ACHN (cell line): ENCODE measurements at regions not wholly inside any gene's neighbourhood (a gene's known extent, or its start where the extent isn't known, plus 50 kb on each side); places are given as distances from the start of the nearest gene placed in this dataset.

Experiments
- DNase-seq: peaks from one replicate; pipeline ENCODE4 v3.0.0-alpha.2; 2015
- in situ Hi-C: cut with HindIII; loops from 2 replicates; pipeline ENCODE4 v1.10.0; 2017; ENCODE audit warnings: low sequenced_read_pairs, low pct_ligation_motif_present, low pct_unique_long_range_greater_than_20kb

DNA sequence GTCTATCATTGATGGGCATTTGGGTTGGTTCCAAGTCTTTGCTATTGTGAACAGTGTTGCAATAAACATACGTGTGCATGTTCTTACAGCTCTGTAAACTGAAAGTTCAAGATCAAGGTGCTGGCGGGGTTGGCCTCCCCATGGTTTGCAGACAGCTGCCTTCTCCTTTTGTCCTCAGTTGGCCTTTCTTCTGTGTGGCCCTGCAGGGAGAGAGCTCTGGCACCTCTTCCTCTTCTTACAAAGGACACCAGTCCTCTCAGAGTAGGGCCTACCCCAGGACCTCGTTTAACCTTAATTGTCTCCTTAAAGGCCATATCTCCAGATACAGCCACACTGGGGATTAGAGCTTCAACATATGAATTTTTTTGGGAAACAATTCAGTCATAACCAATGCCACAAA is 462.7 kb downstream of the TCERG1L start:
- DNase-seq = no peak
- in situ Hi-C loops = no loop called here

DNA sequence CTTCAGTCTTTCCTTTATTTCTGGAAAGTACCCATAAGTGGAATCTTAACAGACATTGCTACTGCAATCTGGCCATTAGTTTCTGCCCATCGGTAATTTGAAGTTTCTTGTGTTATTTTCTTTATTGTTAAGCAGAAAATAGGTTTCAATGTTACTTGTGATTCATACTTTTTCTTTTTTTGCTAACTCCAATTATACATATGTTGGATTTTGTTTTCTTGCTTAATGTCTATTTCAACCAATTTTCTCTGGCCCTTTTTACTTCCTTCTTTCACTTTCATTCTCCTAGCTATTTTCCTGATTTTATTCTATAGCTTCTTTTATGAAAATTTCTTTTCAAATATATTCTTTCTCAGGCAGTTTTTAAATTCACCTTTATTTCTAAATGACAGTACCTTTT is 457.4 kb downstream of the TCERG1L start:
- no peak for DNase-seq
- in situ Hi-C loops = no loop called here

DNA sequence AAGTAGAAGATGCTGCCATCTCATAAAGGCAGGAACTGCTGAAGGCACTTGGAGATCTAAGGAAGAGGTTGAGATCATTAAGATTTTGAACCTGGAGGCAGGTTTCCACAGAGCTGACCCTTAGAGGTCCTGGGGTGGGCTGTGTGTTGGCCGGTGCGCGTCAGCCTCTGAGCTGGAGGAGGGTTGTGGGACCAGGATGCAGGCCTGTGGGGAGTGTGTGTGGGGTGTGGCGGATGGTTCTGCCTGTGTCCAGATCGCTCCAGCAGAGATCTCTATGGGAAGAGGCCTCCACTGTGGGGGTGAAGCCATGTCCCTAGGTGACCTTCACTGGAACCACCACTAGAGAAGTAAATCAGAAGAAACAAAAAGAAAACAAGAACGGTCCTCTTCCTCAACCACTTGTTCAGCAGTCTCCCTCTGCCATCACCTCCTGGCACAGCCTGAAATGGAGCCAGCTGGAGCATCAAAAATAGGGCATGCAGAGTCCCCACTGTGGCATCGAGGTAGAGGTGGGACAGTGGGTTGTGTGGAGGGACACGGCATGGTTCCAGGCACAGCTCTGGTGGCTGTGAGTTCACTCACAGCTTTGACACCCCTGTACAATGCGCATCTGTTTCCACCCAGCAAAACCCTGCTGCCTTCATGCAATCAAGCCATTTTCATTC is 453.8 kb downstream of the TCERG1L start:
- no peak for DNase-seq
- in situ Hi-C loops = no loop called here

DNA sequence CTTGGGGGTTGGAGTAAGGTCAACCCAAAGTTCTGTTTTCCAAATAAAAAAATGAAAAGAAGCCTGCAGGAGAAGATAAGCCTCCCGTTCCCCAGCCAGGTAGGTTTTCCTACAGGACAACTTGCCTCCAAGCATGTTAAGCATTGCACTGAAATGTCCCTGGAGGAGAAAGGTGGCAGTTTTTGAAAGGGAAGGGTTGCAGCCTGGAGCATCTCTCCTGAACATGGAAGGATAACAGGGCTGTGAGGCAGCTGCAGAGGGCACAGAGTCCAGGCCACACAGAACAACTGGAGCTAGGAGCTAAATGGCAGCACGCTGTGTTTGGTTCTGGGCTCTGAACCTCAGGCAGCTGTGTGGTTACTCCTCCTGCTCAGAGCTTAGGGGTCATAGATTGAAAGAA is 452.9 kb downstream of the TCERG1L start:
- in situ Hi-C loops = no loop called here
- no peak for DNase-seq

DNA sequence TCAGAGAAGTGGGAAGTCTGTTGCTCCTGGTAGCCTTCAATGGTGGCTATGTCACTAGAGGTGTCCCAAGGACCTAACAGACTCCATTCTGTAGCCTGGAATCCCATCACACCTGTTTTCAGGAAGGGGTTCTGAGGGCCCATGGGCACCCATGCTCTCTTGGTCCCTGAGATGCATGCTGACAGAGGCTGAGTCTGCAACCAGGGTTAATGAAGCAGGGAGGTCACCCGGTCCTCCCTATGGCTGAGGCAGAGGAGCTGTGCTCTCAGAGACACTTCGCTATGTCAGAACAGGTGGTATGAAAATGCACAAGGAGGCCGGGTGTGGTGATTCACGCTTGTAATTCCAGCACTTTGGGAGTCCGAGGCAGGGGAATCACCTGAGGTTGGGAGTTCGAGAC is 452.1 kb downstream of the TCERG1L start:
- DNase-seq = no peak
- in situ Hi-C loops = no loop called here

DNA sequence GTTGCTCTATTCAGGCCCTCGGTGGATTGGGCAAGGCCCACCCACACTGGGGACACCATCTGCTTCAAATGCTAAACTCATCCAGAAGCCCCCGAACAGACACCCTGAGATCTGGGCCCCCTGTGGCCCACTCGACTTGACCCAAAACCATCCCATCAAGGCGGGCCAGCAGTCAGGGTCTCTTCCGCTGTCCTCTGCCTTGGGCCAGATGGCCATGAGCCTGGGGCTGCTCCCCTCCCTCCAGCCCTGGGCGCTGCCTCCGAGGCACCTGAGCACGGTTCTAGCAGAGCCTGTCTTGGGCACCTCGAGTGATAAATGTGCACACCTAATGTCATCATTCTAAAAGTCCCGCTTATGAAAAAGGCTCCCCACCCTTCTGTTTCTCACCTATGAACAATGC is 449.4 kb downstream of the TCERG1L start:
- in situ Hi-C loops = no loop called here
- DNase-seq = no peak

DNA sequence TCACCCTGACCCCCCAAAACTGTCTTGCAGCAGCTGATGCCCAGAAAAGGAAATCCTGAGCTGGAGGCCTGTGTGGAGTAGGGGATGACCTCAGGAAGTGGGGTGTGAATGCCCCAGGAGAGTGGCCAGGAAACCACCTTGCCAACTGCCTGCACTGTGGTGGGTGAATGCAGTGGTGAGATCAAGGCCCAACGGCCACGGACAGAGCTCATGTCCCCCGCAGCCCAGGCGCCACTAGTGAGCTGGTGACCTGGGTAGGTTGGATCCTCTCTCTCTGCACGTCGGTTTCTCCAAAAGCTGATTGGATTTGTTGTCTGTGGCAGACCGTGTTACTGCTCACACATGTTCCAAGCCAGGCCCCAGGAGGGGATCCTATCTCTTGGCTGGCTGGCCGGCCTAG is 448.9 kb downstream of the TCERG1L start:
- in situ Hi-C loops = no loop called here
- DNase-seq = no peak

DNA sequence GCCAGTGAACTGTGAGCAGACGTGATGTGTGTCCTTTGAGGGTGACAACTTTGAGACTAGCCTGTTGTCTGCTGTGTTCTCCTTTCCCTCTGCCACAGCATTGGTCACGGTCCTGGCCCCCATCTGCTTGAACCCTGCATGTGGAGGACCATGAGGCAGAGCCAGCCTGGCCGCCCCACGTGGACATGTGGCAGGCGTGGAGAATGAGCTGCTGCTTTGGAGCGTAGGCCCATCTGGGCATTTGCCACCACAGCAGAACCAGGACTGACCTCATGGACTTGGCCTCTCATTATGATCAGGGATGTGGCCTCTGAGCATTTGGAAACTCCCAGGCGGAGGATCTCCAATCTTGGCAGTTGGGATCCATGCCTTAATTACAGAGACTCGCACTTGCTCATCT is 448.5 kb downstream of the TCERG1L start:
- no peak for DNase-seq
- in situ Hi-C loops = no loop called here

DNA sequence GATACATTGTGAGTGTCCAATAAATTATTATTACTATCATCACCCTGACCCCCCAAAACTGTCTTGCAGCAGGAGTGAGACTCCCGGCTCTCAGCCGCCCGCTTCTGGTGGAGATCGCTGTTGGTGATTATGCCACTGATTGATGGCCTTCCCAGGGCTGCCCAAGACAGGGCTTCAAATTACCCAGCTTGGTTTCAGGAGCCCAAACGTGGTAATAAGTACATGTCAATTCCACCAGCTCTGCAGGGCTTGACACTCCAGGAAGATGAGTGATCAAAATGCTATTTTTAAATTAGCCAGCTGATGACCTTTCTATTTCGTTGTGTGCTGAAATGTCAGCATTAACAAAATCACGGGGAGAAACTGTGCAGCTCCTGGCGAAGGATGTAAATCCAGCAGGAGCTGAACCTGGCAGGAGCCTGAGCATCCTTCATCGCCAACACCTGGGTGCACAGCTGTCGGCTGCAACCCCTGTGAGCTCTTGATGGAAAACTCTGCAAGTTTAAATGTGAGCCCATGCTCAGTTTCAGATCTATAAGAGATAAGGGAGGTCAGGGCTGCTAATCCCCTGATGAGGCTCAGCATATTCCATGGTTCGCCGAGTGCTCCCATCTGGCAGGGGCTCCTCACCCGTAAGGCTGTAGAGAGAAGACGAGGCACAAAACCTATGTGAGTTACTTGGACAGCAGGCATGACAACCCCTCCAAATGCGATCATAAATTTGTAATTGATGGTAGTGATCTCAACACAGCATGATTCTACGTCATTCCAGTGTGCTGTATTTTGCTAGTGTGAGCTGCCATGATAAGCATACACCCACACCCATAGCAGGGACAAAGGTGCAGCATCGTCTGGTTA is 446.3 kb downstream of the TCERG1L start:
- in situ Hi-C loops = no loop called here
- no peak for DNase-seq

DNA sequence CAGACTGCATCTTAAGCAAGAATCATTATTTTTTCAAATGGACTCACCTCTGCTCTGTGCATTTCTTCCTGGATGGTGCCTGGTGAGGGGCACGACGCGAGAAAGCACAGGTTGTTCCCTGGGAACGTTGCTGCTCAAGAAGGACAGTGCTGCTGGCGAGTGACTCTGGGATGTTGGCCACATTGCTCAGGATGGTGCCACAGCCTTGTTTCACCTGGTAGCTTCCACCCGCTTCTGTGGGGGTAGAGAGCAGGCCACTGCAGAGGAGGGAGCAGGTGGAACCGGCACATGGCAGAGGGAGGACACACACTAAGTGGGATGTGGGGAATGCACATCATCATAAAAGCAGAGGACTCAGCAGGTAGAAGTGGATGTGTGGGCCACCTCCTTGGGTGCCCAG is 444.7 kb downstream of the TCERG1L start:
- no peak for DNase-seq
- in situ Hi-C loops = no loop called here

DNA sequence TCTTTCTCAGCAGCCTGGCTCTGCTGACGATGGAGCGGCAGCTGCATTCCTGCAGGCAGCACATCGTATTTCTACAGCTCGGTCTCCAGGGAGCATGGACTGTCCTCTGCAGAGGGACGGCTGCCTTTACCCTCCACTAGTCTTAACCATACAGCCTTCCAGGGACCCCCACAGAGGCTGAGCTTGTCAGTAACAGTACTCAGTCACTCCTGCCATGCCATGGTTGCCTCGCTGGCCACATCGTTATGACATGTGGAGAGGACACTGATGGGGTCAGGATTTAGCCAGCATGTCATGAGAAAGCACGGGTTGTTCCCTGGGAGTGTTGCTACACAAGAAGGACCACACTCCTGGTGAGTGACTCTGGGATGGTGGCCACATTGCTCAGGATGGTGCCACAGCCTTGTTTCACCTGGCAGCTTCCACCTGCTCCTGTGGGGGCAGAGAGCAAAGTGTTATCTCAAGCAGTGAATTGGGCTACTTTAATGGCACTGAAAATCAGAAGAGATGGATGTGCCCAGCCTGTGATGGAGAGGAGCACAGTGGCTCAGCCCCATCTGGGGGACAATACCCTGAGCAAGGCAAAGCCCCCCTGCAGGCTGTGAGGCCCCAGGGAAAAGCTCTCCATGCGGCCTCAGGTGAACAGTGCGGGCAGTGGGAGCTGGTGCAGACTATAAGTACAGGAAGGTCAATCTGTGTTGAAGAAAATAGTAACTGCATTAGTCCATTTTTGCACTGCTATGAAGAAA is 443.9 kb downstream of the TCERG1L start:
- in situ Hi-C loops = no loop called here
- DNase-seq = no peak

DNA sequence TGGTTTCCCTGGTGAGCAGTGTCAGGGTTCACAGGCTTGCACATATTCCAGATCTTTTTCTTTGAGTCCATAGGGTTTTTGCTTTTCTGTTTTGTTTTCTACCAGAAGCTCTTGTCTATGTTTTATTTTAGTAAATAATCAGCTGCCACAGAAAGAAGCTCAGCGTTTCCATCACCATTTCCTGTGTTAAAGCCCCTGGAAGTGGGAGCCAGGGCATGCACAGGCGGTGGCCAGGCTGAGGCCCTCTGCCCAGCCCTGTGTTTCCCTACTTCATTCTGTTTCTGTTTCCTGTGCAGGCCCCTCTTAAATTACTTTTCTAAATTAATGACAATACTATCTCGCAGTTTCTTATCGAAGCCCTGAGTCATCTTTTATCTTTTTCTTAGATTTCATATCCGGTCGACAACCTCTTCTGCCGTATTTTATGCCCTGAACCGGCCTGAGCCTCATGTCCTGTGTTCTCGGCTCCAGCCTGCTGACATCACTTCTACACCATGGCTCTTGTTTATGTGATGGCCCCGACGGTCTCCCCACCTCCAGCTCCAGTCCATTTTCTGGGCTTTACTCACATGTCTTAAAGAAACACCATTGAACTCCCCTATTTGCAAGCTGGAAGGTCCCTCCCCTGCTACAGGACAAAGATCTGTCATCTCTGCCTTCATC is 442.2 kb downstream of the TCERG1L start:
- in situ Hi-C loops = no loop called here
- DNase-seq = no peak

DNA sequence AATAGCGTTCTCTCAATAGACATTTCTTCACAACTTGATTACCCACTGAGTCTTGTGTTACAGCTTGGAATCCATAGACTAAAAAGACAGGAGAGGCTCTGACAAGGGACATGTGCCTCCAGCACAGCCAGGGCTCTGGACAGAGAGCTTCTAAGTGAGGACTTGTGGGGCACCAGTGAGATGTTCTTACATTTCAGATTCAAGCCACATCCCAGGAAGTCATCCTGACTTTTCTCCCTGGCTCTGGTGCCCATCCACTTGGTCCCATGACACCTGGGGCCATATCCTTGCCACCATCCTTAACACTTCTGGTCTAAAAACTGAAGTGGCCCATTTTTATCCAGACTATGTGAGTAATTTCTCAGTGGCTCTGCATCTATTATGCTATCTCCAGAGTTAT is 440.1 kb downstream of the TCERG1L start:
- in situ Hi-C loops = no loop called here
- no peak for DNase-seq

DNA sequence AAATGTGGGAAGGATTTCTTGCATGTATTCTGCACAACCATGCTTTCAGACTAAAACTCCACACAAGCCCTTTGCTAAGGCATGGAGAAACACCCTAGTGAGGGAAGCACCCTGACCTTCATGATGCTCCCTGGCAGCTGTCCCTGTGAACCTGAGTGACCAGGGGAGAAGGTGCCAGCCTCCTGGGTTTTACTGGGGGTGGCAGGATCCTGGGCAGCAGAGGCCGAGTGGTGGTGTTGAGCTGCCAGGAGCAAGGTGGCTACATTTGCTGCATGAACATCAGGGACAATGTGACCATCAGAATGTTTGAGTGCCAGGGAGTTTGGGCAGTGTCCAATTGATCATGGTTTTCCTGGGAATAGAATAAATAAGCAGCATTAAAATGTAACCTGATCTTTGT is 437.9 kb downstream of the TCERG1L start:
- in situ Hi-C loops = no loop called here
- DNase-seq = no peak

DNA sequence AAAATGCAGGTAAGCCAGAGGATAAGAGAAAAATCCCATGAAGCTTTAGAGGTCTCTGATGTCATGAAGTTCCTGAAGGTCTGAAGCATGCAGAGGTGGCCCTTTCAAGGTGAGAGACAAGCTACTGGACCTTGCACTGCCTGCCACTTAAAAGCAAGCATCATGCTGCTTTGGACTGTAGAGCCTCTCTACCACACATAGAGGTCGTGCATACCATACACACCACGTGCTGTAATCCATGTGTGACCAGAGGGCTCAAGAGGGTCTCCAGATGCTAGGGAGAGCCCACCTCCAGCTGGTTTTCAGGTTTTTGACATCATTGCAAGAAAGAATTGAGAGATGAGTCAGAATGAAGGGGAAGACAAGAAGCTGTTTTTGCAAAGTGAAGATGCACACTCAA is 436.4 kb downstream of the TCERG1L start:
- DNase-seq = no peak
- in situ Hi-C loops = no loop called here

DNA sequence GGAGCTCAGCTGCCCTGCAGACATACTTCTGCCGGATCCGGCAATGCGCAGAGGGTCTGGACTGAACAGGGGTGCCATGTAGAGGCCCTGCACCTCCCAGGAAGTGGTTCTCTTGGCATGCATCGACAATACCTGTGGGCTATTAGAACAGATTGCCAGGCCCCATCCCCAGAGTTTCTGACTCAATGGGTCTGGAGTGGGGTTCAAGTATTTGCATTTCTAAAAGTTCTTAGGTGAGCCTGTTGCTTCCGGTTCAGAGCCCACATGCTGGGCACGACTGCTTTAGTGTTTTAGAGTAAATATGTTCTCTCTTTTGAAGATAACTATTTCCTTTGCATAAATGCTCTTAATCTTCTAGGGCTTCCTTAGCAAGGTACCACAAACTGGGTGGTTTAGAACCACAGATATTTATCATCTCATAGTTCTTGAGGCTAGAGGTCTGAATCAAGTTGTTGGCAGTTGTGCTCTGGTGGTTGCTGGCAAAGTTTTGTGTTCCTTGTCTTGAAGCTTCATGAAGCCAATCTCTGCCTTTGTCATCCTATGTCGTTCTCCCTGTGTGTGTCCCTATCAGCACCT is 435.5 kb downstream of the TCERG1L start:
- in situ Hi-C loops = no loop called here
- DNase-seq = no peak

DNA sequence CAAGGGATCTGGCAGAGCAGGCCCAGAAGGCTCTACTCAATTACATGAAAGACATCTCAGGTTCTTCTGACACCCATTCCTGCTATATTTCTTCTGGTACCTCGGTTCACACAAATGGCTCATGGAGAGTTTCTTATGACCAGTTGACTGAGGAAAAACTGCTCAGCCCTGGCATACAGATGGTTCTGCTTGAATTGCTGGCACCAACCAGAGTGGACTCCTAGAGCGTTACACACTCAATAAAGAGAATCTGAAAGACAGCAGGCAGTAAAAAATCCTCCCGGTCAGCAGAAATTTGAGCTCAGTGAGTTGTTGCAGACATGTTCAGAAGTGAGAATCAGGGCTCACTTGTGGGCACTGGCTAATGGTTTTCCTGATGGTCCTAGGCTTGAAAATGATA is 434.4 kb downstream of the TCERG1L start:
- no peak for DNase-seq
- in situ Hi-C loops = no loop called here

DNA sequence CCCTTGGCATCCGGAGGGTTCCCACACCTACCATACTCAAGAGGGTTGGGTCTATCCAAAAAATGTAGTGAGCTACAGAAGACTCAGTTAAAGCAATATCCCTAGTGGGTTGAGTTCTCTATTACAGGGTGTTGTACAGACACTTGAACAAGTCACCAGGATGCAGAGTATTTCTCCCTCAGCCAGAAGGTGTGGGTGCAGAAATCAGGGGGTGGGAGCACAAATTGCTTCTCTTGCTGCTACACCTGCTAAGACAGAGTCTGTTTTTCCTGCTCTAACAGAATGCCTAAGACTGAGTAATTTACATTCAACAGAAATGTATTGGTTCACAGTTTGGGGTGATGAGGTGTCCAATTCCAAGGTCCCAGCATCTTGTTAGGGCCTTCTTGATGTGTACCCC is 433.4 kb downstream of the TCERG1L start:
- in situ Hi-C loops = no loop called here
- no peak for DNase-seq

DNA sequence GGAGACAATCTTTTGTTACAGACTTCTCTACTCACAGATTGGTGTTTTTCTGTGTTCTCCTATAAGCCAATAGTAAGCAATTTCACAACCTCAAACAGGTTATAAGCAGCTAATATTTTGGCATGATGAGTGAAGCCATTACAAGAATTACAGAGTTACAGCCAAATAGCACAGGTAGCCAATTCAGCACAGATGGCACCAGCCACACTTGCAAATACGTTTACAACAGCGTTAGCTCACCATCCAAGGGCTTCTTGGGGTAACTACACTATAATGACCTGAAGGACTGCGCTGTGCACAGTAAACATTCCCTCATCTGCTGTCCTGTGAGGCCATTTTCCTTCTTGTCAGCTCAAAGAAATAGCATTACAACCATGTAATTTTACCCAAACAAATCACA is 428.6 kb downstream of the TCERG1L start:
- in situ Hi-C loops = no loop called here
- DNase-seq = no peak
